ENCODE measurements at regions not wholly inside any gene's neighbourhood (a gene's known extent, or its start where the extent isn't known, plus 50 kb on each side); places are given as distances from the start of the nearest gene placed in this dataset.

- TF ChIP-seq CTCF (conservative IDR thresholded peaks at IDR 0.05 in 1 of 2, IDR thresholded peaks at IDR 0.05 in 1 of 2; ENCODE audit: low read depth in 1 of 2, low read length in 2 of 2) (no peak), EZH2 (IDR thresholded peaks at IDR 0.05; ENCODE audit: low read length, missing control alignments) (no peak)
These were observed 100.7 kb upstream of the ANO3 start for GRCh38 chr11:26231252-26231661.

All from fibroblast of lung (primary cell).